Loucy (cell line): ENCODE measurements at regions not wholly inside any gene's neighbourhood (a gene's known extent, or its start where the extent isn't known, plus 50 kb on each side); places are given as distances from the start of the nearest gene placed in this dataset.

ENCODE experiments used
- H2AFZ ChIP-seq: fragments of 200-600 bp; sonication (generic); 2 replicates; pipeline ENCODE4 v1.6.0; 2016; ENCODE audit warnings: antibody characterized with exemption, mild to moderate bottlenecking, low read length, moderate library complexity
- H3F3A ChIP-seq: fragments of 200-600 bp; 2 replicates; pipeline ENCODE4 v1.6.0; 2016; ENCODE audit warnings: antibody characterized with exemption, low read depth, mild to moderate bottlenecking
- H3K27me3 ChIP-seq: fragments of 200-600 bp; sonication (generic); 2 replicates; pipeline ENCODE4 v1.6.1; 2014; ENCODE audit warnings: low read length, mild to moderate bottlenecking; ENCODE audit not compliant: insufficient read depth, poor library complexity, severe bottlenecking
- H3K36me3 ChIP-seq: fragments of 200-600 bp; sonication (generic); 2 replicates; pipeline ENCODE4 v1.6.1; 2016; ENCODE audit warnings: low read length; ENCODE audit not compliant: insufficient read depth
- H3K4me1 ChIP-seq: fragments of 200-600 bp; sonication (generic); 2 replicates; pipeline ENCODE4 v1.5.1; 2014; ENCODE audit warnings: low read length, mild to moderate bottlenecking; ENCODE audit not compliant: insufficient read depth, poor library complexity, severe bottlenecking
- H3K4me2 ChIP-seq: fragments of 200-600 bp; sonication (generic); 2 replicates; pipeline ENCODE4 v1.6.0; 2014; ENCODE audit warnings: antibody characterized with exemption, low read length, low read depth, mild to moderate bottlenecking; ENCODE audit not compliant: poor library complexity, severe bottlenecking
- H3K4me3 ChIP-seq: fragments of 200-600 bp; sonication (generic); 2 replicates; pipeline ENCODE4 v1.5.1; 2014; ENCODE audit warnings: low read length, mild to moderate bottlenecking, mixed read lengths; ENCODE audit not compliant: poor library complexity, severe bottlenecking
- H3K79me2 ChIP-seq: fragments of 200-600 bp; sonication (generic); 2 replicates; pipeline ENCODE4 v1.6.1; 2014; ENCODE audit warnings: low read length; ENCODE audit not compliant: insufficient read depth
- H3K9ac ChIP-seq: fragments of 200-600 bp; sonication (generic); 2 replicates; pipeline ENCODE4 v1.6.0; 2014; ENCODE audit warnings: mild to moderate bottlenecking, low read depth, low read length, moderate library complexity; ENCODE audit not compliant: poor library complexity, severe bottlenecking
- H3K9me2 ChIP-seq: fragments of 200-600 bp; sonication (generic); replicated peaks from 2 replicates; pipeline ENCODE4 v1.6.1; 2016; ENCODE audit warnings: low read depth, low read length, mixed read lengths
- H3K9me3 ChIP-seq: fragments of 200-600 bp; sonication (generic); 2 replicates; pipeline ENCODE4 v1.6.1; 2014; ENCODE audit warnings: mild to moderate bottlenecking, antibody characterized with exemption, low read length, low read depth; ENCODE audit not compliant: insufficient read depth
- H4K20me1 ChIP-seq: fragments of 200-600 bp; sonication (generic); 2 replicates; pipeline ENCODE4 v1.6.0; 2014; ENCODE audit warnings: antibody characterized with exemption, low read length, mild to moderate bottlenecking; ENCODE audit not compliant: insufficient read depth, poor library complexity, severe bottlenecking
- EZH2phosphoT487 ChIP-seq: fragments of 200-600 bp; IDR thresholded peaks from 2 replicates; pipeline ENCODE4 v1.6.1; 2018; ENCODE audit warnings: antibody characterized with exemption, mild to moderate bottlenecking, moderate library complexity, borderline replicate concordance
- TF ChIP-seq, protein P1 (sequence below): fragments of 200-600 bp; sonication (generic); conservative IDR thresholded peaks from 2 replicates; pipeline ENCODE4 v1.5.1; 2014; ENCODE audit warnings: mild to moderate bottlenecking, antibody characterized with exemption, low read length

DNA sequence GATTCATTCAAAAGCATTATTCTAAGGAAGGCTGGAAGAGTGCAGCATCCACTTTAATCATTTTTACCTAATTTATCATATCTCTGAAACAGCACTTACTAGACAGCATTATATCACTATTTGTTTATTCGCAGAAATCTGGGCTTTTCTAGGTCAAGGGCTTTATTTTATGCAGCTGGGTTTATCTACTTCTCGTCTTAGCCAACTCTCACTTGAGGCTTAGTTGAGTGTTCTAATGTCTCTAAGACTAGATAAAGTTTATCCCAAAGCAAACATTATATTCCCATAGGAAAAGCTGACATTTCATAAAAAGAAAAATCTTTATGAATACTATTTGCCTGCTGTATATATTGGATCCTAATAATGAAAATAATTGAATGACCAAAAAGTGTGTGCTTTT, 720.8 kb upstream of the FLRT2 start:
- H3K27me3 ChIP-seq = no peaks in the 10 kb centered on the region
- no peak overlapping the region for H2AFZ ChIP-seq
- no peaks in the 10 kb centered on the region for H3K9me2 ChIP-seq
- no peaks in the 10 kb centered on the region for H4K20me1 ChIP-seq
- TF ChIP-seq, protein P1, sequence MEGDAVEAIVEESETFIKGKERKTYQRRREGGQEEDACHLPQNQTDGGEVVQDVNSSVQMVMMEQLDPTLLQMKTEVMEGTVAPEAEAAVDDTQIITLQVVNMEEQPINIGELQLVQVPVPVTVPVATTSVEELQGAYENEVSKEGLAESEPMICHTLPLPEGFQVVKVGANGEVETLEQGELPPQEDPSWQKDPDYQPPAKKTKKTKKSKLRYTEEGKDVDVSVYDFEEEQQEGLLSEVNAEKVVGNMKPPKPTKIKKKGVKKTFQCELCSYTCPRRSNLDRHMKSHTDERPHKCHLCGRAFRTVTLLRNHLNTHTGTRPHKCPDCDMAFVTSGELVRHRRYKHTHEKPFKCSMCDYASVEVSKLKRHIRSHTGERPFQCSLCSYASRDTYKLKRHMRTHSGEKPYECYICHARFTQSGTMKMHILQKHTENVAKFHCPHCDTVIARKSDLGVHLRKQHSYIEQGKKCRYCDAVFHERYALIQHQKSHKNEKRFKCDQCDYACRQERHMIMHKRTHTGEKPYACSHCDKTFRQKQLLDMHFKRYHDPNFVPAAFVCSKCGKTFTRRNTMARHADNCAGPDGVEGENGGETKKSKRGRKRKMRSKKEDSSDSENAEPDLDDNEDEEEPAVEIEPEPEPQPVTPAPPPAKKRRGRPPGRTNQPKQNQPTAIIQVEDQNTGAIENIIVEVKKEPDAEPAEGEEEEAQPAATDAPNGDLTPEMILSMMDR = no peak
- no peak for TF ChIP-seq EZH2phosphoT487
- no peaks in the 10 kb centered on the region for H3F3A ChIP-seq
- H3K4me2 ChIP-seq = no peak overlapping the region
- H3K4me1 ChIP-seq = no peaks in the 10 kb centered on the region
- H3K79me2 ChIP-seq = no peaks in the 10 kb centered on the region
- no peaks in the 10 kb centered on the region for H3K36me3 ChIP-seq
- 0 out of 2 replicates have a peak, but pooled peaks cover 4% of the 10 kb centered on the region for H3K9me3 ChIP-seq
- no peak overlapping the region for H3K9ac ChIP-seq
- H3K4me3 ChIP-seq = no peak overlapping the region

DNA sequence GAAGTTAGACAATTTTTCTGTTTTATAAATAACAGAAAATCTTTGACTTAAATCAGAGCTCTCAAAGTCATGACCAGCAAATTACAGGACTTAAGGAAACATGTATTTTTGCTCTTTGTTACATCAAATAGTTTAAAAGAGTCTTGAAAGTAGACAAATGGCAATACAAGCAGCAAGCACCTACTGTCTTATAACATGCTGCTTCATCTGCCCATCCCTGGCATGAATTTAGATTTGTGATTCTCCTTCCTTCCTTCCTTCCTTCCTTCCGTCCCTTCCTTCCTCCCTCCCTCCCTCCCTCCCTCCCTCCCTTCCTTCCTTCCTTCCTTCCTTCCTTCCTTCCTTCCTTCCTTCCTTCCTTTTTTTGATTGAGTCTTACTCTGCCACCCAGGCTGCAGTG, 715.6 kb upstream of the FLRT2 start:
- no peaks in the 10 kb centered on the region for H3K4me1 ChIP-seq
- no peak for TF ChIP-seq EZH2phosphoT487
- TF ChIP-seq, protein P1 = no peak
- no peak overlapping the region for H3K4me3 ChIP-seq
- no peaks in the 10 kb centered on the region for H4K20me1 ChIP-seq
- no peak overlapping the region for H3K9ac ChIP-seq
- H3K9me3 ChIP-seq = 0 out of 2 replicates have a peak, but pooled peaks cover 4% of the 10 kb centered on the region
- H3K9me2 ChIP-seq = no peaks in the 10 kb centered on the region
- H3K27me3 ChIP-seq = no peaks in the 10 kb centered on the region
- H3F3A ChIP-seq = no peaks in the 10 kb centered on the region
- H2AFZ ChIP-seq = no peak overlapping the region
- no peaks in the 10 kb centered on the region for H3K36me3 ChIP-seq
- H3K4me2 ChIP-seq = no peak overlapping the region
- no peaks in the 10 kb centered on the region for H3K79me2 ChIP-seq

DNA sequence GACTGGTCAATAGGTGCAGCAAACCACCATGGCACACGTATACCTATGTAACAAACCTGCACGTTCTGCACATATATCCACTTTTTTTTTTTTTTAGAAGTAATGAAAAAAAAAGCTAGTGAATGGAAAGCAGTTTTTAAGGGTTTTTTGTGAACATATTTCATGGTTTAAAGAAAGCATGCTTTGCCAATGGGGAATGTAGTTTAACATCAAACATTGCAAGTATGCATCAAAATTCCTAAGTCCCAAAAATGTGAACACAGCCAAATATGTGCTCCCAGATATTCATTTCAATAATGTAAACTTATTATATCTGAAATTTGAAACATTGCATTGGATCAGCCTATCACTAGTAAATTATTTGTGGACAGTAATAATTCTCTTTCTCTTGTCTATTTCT, 710.4 kb upstream of the FLRT2 start:
- Histone ChIP-seq H3K4me3 (no peak overlapping the region), H3K9me3 (0 out of 2 replicates have a peak, but pooled peaks cover 4% of the 10 kb centered on the region), H3K4me2 (no peak overlapping the region), H4K20me1 (no peaks in the 10 kb centered on the region), H3K27me3 (no peaks in the 10 kb centered on the region), H3K9me2 (no peaks in the 10 kb centered on the region), H3K36me3 (no peaks in the 10 kb centered on the region), H3K9ac (no peak overlapping the region), H3K4me1 (no peaks in the 10 kb centered on the region), H3F3A (no peaks in the 10 kb centered on the region), H3K79me2 (no peaks in the 10 kb centered on the region), H2AFZ (no peak overlapping the region)
- no peak for TF ChIP-seq EZH2phosphoT487
- TF ChIP-seq, protein P1 = no peak
